PFSK-1 (cell line): ENCODE measurements at regions not wholly inside any gene's neighbourhood (a gene's known extent, or its start where the extent isn't known, plus 50 kb on each side); places are given as distances from the start of the nearest gene placed in this dataset.

Source experiments
- FOXP2 ChIP-seq: optimal IDR thresholded peaks from 2 replicates; pipeline ENCODE3; 2011; ENCODE audit warnings: borderline replicate concordance, control low read depth, inconsistent platforms; ENCODE audit not compliant: insufficient read depth; ENCODE audit errors: extremely low read length, extremely low read depth
- POLR2AphosphoS5 ChIP-seq: IDR thresholded peaks from 2 replicates; pipeline ENCODE4 v1.6.1; 2012; ENCODE audit warnings: low read depth, mild to moderate bottlenecking, control low read depth, low read length, moderate library complexity
- SIN3A ChIP-seq: IDR thresholded peaks from 2 replicates; pipeline ENCODE4 v1.6.1; 2012; ENCODE audit warnings: mild to moderate bottlenecking, low read length, moderate library complexity, borderline replicate concordance; ENCODE audit not compliant: insufficient read depth
- TF ChIP-seq, protein P1 (sequence below), 2 experiments: IDR thresholded peaks; 2 replicates each; pipeline versions ENCODE4 v1.6.1 to v1.8.0; 2011 to 2012; ENCODE audit warnings: low read depth in 2 of 2, low read length in 2 of 2, control low read depth in 1 of 2, inconsistent platforms in 1 of 2, mild to moderate bottlenecking in 1 of 2, moderate library complexity in 1 of 2; ENCODE audit not compliant: insufficient read depth in 1 of 2

GRCh38 chr3:11089931-11090330 lies 64.4 kb upstream of the HRH1 start:
- TF ChIP-seq, protein P1, sequence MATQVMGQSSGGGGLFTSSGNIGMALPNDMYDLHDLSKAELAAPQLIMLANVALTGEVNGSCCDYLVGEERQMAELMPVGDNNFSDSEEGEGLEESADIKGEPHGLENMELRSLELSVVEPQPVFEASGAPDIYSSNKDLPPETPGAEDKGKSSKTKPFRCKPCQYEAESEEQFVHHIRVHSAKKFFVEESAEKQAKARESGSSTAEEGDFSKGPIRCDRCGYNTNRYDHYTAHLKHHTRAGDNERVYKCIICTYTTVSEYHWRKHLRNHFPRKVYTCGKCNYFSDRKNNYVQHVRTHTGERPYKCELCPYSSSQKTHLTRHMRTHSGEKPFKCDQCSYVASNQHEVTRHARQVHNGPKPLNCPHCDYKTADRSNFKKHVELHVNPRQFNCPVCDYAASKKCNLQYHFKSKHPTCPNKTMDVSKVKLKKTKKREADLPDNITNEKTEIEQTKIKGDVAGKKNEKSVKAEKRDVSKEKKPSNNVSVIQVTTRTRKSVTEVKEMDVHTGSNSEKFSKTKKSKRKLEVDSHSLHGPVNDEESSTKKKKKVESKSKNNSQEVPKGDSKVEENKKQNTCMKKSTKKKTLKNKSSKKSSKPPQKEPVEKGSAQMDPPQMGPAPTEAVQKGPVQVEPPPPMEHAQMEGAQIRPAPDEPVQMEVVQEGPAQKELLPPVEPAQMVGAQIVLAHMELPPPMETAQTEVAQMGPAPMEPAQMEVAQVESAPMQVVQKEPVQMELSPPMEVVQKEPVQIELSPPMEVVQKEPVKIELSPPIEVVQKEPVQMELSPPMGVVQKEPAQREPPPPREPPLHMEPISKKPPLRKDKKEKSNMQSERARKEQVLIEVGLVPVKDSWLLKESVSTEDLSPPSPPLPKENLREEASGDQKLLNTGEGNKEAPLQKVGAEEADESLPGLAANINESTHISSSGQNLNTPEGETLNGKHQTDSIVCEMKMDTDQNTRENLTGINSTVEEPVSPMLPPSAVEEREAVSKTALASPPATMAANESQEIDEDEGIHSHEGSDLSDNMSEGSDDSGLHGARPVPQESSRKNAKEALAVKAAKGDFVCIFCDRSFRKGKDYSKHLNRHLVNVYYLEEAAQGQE (IDR thresholded peaks at IDR 0.05; ENCODE audit: insufficient read depth in 1 of 2, low read depth in 2 of 2, low read length in 2 of 2) = no peak
- TF ChIP-seq SIN3A = no peak
- TF ChIP-seq POLR2AphosphoS5 = no peak
- TF ChIP-seq FOXP2 = no peak
